ENCODE measurements at regions not wholly inside any gene's neighbourhood (a gene's known extent, or its start where the extent isn't known, plus 50 kb on each side); places are given as distances from the start of the nearest gene placed in this dataset.
"Not testable (repeated sequence)": the region's sequence is repeated elsewhere in the genome, so short reads cannot be mapped to it uniquely, and the experiment has no call there.

GRCh38 chr2:21361957-21362486, 238.3 kb downstream of the TDRD15 start:
- Histone ChIP-seq H3K9ac (no peak overlapping the region), H3K9me3 (replicated peaks in 1 of 11) (0 out of 22 replicates have a peak, but pooled peaks cover 0 to 2% (median 0%) of the 10 kb centered on the region in 11 experiments), H3K36me3 (no peaks in the 10 kb centered on the region), H3K27ac (no peak overlapping the region), H4K20me1 (no peaks in the 10 kb centered on the region; a peak in 1 of 22 replicates), H3K4me3 (no peak overlapping the region), H3K4me1 (no peaks in the 10 kb centered on the region), H3K27me3 (no peaks in the 10 kb centered on the region), H3K4me2 (no peak overlapping the region)
- no peak for TF ChIP-seq Cebpa-rat (IDR thresholded peaks at IDR 0.05)

DNA sequence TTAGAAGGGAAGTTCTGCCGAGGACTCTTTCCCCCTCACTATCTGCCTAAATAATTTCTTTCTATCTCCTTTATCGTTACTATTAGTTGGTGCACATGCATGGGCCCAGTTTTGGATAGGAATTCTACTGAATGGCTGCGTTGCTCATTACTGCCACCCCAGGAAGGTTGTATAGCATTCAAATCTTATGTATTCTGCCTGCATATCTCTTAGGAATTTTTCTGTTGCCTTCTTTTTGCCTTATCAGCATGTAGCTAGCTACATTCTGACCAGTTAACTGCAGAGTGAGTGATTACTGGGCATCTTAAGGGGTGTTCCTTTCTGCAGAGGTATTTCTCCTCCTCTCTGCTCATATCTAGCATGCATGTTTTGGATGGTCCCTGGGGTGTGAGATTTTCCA, 239.6 kb downstream of the TDRD15 start:
- no peak overlapping the region for H3K4me2 ChIP-seq
- no peaks in the 10 kb centered on the region for H3K4me1 ChIP-seq
- H3K9ac ChIP-seq: no peak overlapping the region
- H3K36me3 ChIP-seq: no peaks in the 10 kb centered on the region
- no peak overlapping the region for H3K4me3 ChIP-seq
- H3K27me3 ChIP-seq: peaks cover 0 to 3% (median 0%) of the 10 kb centered on the region in 11 experiments; a peak in 1 of 22 replicates
- H3K27ac ChIP-seq: no peak overlapping the region
- 0 out of 22 replicates have a peak, but pooled peaks cover 0 to 2% (median 0%) of the 10 kb centered on the region in 11 experiments for H3K9me3 ChIP-seq (replicated peaks in 1 of 11)
- no peak for TF ChIP-seq Cebpa-rat (IDR thresholded peaks at IDR 0.05)
- H4K20me1 ChIP-seq: no peaks in the 10 kb centered on the region; a peak in 1 of 22 replicates

DNA sequence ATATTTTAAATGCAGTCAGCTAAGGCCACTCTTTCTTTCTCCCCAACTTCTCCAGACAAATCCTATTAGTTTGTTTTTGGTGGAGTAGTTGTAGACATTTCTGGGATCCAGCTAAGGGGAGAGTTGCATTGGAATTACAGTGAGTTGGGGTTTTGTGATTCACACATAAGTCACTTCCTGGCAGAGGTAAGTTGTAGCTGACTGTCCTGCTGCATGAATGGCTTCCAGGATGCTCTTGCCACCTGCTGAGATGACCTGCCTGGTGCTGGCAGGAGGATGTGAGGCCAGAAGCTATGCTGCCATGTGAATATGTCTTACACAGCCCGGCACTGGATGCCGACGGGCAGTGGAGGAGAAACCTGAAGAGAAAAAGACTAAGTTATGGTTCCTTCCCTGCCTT, 243.7 kb downstream of the TDRD15 start:
- 0 out of 22 replicates have a peak, but pooled peaks cover 0 to 2% (median 0%) of the 10 kb centered on the region in 11 experiments for H3K9me3 ChIP-seq (replicated peaks in 1 of 11)
- no peaks in the 10 kb centered on the region; a peak in 1 of 22 replicates for H4K20me1 ChIP-seq
- H3K27ac ChIP-seq: no peak overlapping the region
- no peak overlapping the region for H3K4me2 ChIP-seq
- no peak overlapping the region for H3K9ac ChIP-seq
- no peaks in the 10 kb centered on the region for H3K4me1 ChIP-seq
- peaks cover 0 to 11% (median 0%) of the 10 kb centered on the region in 11 experiments; a peak in 5 of 22 replicates for H3K27me3 ChIP-seq
- no peaks in the 10 kb centered on the region for H3K36me3 ChIP-seq
- no peak for TF ChIP-seq Cebpa-rat (IDR thresholded peaks at IDR 0.05)
- H3K4me3 ChIP-seq: no peak overlapping the region

DNA sequence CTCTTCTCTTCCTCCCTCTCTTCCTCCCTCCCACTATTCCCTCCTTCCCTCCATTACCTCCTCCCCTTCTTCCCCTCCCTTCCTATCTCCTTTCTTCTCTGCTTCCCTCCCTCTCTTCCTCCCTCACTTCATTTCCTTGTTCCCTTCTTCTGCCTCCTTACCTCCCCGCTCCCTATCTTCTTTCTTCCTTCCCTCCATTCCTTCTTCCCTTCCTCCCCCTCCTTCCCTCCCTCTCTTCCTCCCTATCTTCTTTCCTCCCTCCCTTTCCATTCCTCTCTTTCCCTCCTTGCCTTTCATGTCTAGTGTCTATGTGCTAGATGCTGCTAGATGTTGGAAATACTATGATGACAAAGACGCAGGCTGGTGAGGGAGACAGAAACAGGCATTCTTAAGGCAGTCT, 246.0 kb downstream of the TDRD15 start:
- Histone ChIP-seq H3K4me2 (no peak overlapping the region), H3K4me1 (no peaks in the 10 kb centered on the region), H3K27ac (no peak overlapping the region), H3K9me3 (replicated peaks in 1 of 11) (no peaks in the 10 kb centered on the region), H3K36me3 (no peaks in the 10 kb centered on the region), H4K20me1 (no peaks in the 10 kb centered on the region; a peak in 2 of 22 replicates), H3K4me3 (no peak overlapping the region), H3K27me3 (peaks cover 0 to 20% (median 9%) of the 10 kb centered on the region in 11 experiments; a peak in 15 of 22 replicates), H3K9ac (no peak overlapping the region)
- TF ChIP-seq Cebpa-rat (IDR thresholded peaks at IDR 0.05): no peak

DNA sequence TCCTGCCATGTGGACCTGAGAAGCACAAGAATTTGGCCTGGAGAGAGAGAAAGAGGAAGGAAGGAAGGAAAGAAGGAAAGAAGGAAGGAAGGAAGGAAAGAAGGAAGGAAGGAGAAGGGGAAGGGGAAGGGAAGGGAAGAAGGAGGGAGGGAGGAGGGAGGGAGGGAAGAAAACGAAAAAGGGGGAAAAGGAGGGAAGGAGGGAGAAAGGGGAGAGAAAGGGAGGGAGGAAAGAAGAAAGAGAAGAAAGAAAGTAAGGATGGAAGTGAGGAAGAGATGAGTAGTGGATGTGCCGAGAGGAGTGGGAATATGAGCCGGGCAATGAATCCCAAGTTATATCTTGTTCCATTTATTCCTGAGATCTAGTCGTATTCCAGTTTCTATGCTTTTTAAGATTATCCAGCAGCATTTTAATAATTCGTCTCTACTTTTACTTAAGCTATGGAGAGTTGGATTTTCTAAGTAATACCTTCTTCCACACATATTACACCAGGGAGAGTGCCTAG, 247.8 kb downstream of the TDRD15 start:
- H3K9me3 ChIP-seq (replicated peaks in 1 of 11): no peaks in the 10 kb centered on the region
- TF ChIP-seq Cebpa-rat (IDR thresholded peaks at IDR 0.05): no peak
- no peak overlapping the region for H3K4me2 ChIP-seq
- H3K9ac ChIP-seq: no peak overlapping the region
- no peaks in the 10 kb centered on the region for H3K36me3 ChIP-seq
- H3K4me3 ChIP-seq: no peak overlapping the region
- H3K4me1 ChIP-seq: no peaks in the 10 kb centered on the region
- no peak overlapping the region for H3K27ac ChIP-seq
- peaks cover 0 to 6% (median 0%) of the 10 kb centered on the region in 11 experiments; a peak in 2 of 22 replicates for H4K20me1 ChIP-seq
- H3K27me3 ChIP-seq: peaks cover 5 to 37% (median 27%) of the 10 kb centered on the region in 11 experiments; a peak in 21 of 22 replicates

DNA sequence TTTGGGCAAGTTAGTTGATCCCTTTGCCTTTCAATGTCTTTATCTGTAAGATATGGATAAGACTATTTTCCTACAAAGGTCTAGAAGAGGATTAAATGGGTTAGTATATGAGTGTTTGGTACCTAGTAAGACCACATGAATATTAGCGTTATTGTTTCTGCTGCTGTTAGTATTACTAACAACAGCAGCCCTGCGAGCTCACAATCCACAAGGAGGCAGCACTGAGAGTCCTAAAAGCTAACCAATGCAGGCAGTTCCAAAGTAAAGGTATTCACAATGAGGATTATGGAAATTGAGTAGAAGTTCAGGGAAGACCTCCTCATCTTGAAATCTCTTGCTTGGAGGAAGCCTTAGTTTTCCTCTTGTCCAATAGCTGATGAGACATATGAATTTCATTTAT, 248.9 kb downstream of the TDRD15 start:
- H3K4me1 ChIP-seq: no peaks in the 10 kb centered on the region
- no peak overlapping the region for H3K4me2 ChIP-seq
- no peak overlapping the region for H3K27ac ChIP-seq
- H3K4me3 ChIP-seq: no peak overlapping the region
- no peak for TF ChIP-seq Cebpa-rat (IDR thresholded peaks at IDR 0.05)
- H3K36me3 ChIP-seq: no peaks in the 10 kb centered on the region
- H3K9me3 ChIP-seq (replicated peaks in 1 of 11): no peaks in the 10 kb centered on the region
- no peak overlapping the region for H3K9ac ChIP-seq
- peaks cover 0 to 8% (median 0%) of the 10 kb centered on the region in 11 experiments; a peak in 3 of 22 replicates for H4K20me1 ChIP-seq
- H3K27me3 ChIP-seq: peaks cover 14 to 48% (median 38%) of the 10 kb centered on the region in 11 experiments; a peak in 21 of 22 replicates

- peaks cover 5 to 38% (median 18%) of the 10 kb centered on the region in 11 experiments; a peak in 20 of 22 replicates for H3K9me3 ChIP-seq (replicated peaks in 1 of 11)
- H3K27ac ChIP-seq: no peak overlapping the region
- H3K36me3 ChIP-seq: no peaks in the 10 kb centered on the region
- no peak overlapping the region for H3K4me3 ChIP-seq
- no peak overlapping the region for H3K9ac ChIP-seq
- H3K4me2 ChIP-seq: no peak overlapping the region
- peaks cover 0 to 17% (median 0%) of the 10 kb centered on the region in 11 experiments; a peak in 6 of 22 replicates for H4K20me1 ChIP-seq
- peaks cover 18 to 70% (median 66%) of the 10 kb centered on the region in 11 experiments; a peak in 21 of 22 replicates for H3K27me3 ChIP-seq
- no peak for TF ChIP-seq Cebpa-rat (IDR thresholded peaks at IDR 0.05)
- peaks cover 0 to 20% (median 13%) of the 10 kb centered on the region in 10 experiments; a peak in 15 of 20 replicates for H3K4me1 ChIP-seq
These were observed 253.1 kb downstream of the TDRD15 start for GRCh38 chr2:21376864-21377263.

- TF ChIP-seq Cebpa-rat (IDR thresholded peaks at IDR 0.05): peak in 2 of 11 experiments; percentile 39 to 47; a peak in 2 of 22 replicates
- Histone ChIP-seq H3K27me3 (peaks cover 18 to 90% (median 87%) of the 10 kb centered on the region in 11 experiments; a peak in 21 of 22 replicates), H3K9me3 (replicated peaks in 1 of 11) (peaks cover 5 to 38% (median 18%) of the 10 kb centered on the region in 11 experiments; a peak in 20 of 22 replicates), H3K27ac (no peak overlapping the region), H3K4me2 (peak overlapping the region in 9 of 11 experiments; percentile 35 to 71 (median 58); a peak in 18 of 22 replicates), H4K20me1 (peaks cover 0 to 17% (median 0%) of the 10 kb centered on the region in 11 experiments; a peak in 6 of 22 replicates), H3K36me3 (no peaks in the 10 kb centered on the region), H3K9ac (no peak overlapping the region), H3K4me3 (no peak overlapping the region), H3K4me1 (peaks cover 0 to 20% (median 13%) of the 10 kb centered on the region in 10 experiments; a peak in 15 of 20 replicates)
These were observed 255.4 kb downstream of the TDRD15 start for GRCh38 chr2:21379140-21379539.

DNA sequence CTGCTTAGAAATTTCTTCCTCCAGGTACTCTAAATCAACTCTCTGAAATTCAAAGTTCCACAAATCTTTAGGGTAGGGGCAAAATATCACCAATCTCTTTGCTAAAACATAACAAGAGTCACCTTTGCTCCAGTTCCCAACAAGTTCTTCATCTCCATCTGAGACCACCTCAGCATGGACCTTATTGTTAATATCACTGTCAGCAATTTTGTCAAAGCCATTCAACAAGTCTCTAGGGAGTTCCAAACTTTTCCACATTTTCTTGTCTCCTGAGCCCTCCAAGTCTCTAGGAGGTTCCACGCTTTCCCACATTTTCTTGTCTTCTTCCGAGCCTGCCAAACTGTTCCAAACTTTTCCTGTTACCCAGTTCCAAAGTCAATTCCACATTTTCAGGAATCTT, 255.9 kb downstream of the TDRD15 start:
- Histone ChIP-seq H4K20me1 (peaks cover 0 to 17% (median 0%) of the 10 kb centered on the region in 11 experiments; a peak in 5 of 22 replicates), H3K27me3 (peaks cover 18 to 90% (median 86%) of the 10 kb centered on the region in 11 experiments; a peak in 21 of 22 replicates), H3K4me1 (peaks cover 0 to 20% (median 13%) of the 10 kb centered on the region in 10 experiments; a peak in 15 of 20 replicates), H3K4me2 (peak overlapping the region in 6 of 11 experiments; percentile 44 to 69 (median 59); a peak in 10 of 22 replicates), H3K9me3 (replicated peaks in 1 of 11) (peaks cover 5 to 38% (median 18%) of the 10 kb centered on the region in 11 experiments; a peak in 20 of 22 replicates)
- not testable (repeated sequence) for H3K36me3 ChIP-seq, H3K4me3 ChIP-seq, H3K9ac ChIP-seq, H3K27ac ChIP-seq
